Liver (tissue), 3 donors: ENCODE measurements at regions not wholly inside any gene's neighbourhood (a gene's known extent, or its start where the extent isn't known, plus 50 kb on each side); places are given as distances from the start of the nearest gene placed in this dataset.

ENCODE experiments used
- FOXA2 ChIP-seq: IDR thresholded peaks from 2 replicates; pipeline ENCODE4 v1.6.1; 2016; ENCODE audit warnings: antibody characterized with exemption
- GABPA ChIP-seq, 2 donors: IDR thresholded peaks in 1 of 2; conservative IDR thresholded peaks in 1 of 2; 2 replicates each; pipeline ENCODE4 v1.6.1; 2016; ENCODE audit warnings: antibody characterized with exemption in 2 of 2, mild to moderate bottlenecking in 1 of 2, moderate library complexity in 1 of 2
- HNF4G ChIP-seq: IDR thresholded peaks from 2 replicates; pipeline ENCODE4 v1.6.1; 2016; ENCODE audit warnings: antibody characterized with exemption
- RAD21 ChIP-seq, 2 donors: IDR thresholded peaks; 2 replicates each; pipeline ENCODE4 v1.6.1; 2016; ENCODE audit warnings: antibody characterized with exemption in 2 of 2, mild to moderate bottlenecking in 2 of 2
- REST ChIP-seq: IDR thresholded peaks from 2 replicates; pipeline ENCODE4 v1.6.1; 2016; ENCODE audit warnings: antibody characterized with exemption, mild to moderate bottlenecking
- SP1 ChIP-seq: IDR thresholded peaks from 2 replicates; pipeline ENCODE4 v1.6.1; 2018; ENCODE audit warnings: antibody characterized with exemption, mild to moderate bottlenecking
- YY1 ChIP-seq: IDR thresholded peaks from 2 replicates; pipeline ENCODE4 v1.6.1; 2016; ENCODE audit warnings: antibody characterized with exemption, mild to moderate bottlenecking
- TF ChIP-seq, protein P1 (sequence below): fragments of 150-350 bp; IDR thresholded peaks from 2 replicates; pipeline ENCODE4 v1.5.1; 2017; ENCODE audit warnings: improper control_type of control experiment, low read depth, low read length; ENCODE audit not compliant: missing input control
- donor health status: healthy.
- donor health status: healthy.

DNA sequence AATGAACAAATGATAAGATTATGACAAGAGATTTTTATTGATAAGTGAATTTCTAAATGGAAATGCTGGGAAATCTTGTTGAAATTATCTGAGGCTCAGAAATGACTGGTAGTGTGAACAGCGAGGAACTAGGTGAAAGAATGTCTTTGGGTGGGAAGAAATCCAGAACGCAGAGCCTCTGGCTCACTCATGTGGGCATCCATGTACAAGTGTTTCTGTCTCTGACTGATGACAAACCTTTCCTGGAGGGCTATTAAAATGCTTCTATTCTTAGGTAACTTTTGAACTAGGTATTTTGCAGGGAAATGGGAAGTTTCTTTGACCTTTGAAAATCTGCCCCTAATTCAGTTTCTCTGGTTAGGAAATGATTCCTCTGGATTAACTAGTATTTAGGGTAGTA is 598.6 kb downstream of the SLC4A3 start:
- TF ChIP-seq, protein P1, sequence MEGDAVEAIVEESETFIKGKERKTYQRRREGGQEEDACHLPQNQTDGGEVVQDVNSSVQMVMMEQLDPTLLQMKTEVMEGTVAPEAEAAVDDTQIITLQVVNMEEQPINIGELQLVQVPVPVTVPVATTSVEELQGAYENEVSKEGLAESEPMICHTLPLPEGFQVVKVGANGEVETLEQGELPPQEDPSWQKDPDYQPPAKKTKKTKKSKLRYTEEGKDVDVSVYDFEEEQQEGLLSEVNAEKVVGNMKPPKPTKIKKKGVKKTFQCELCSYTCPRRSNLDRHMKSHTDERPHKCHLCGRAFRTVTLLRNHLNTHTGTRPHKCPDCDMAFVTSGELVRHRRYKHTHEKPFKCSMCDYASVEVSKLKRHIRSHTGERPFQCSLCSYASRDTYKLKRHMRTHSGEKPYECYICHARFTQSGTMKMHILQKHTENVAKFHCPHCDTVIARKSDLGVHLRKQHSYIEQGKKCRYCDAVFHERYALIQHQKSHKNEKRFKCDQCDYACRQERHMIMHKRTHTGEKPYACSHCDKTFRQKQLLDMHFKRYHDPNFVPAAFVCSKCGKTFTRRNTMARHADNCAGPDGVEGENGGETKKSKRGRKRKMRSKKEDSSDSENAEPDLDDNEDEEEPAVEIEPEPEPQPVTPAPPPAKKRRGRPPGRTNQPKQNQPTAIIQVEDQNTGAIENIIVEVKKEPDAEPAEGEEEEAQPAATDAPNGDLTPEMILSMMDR, result no peak
- TF ChIP-seq YY1 (no peak), GABPA (IDR thresholded peaks at IDR 0.05 in 1 of 2, conservative IDR thresholded peaks at IDR 0.05 in 1 of 2) (no peak), REST (no peak), RAD21 (IDR thresholded peaks at IDR 0.05) (no peak), HNF4G (no peak), FOXA2 (no peak), SP1 (no peak)
